PC-9 (cell line): ENCODE measurements at regions not wholly inside any gene's neighbourhood (a gene's known extent, or its start where the extent isn't known, plus 50 kb on each side); places are given as distances from the start of the nearest gene placed in this dataset.

ENCODE experiments used
- CTCF ChIP-seq: fragments of 200-600 bp; sonication (generic); conservative IDR thresholded peaks from 2 replicates; pipeline ENCODE4 v1.6.1; 2017; ENCODE audit warnings: mixed run types, antibody characterized with exemption, mild to moderate bottlenecking, moderate library complexity
- EZH2 ChIP-seq: fragments of 200-600 bp; sonication (generic); IDR thresholded peaks from 2 replicates; pipeline ENCODE4 v1.8.0; 2017; ENCODE audit warnings: antibody characterized with exemption, low read depth

- TF ChIP-seq CTCF (no peak), EZH2 (no peak)
Measured at GRCh38 chr11:26201411-26201810, 130.5 kb upstream of the ANO3 start.
